C4-2B (cell line): ENCODE measurements at regions not wholly inside any gene's neighbourhood (a gene's known extent, or its start where the extent isn't known, plus 50 kb on each side); places are given as distances from the start of the nearest gene placed in this dataset.
A peak's percentile ranks its signal among the peaks of the same experiment; 100 is the strongest.
"Not testable (repeated sequence)": the region's sequence is repeated elsewhere in the genome, so short reads cannot be mapped to it uniquely, and the experiment has no call there.

Experiments
- H3K27ac ChIP-seq: fragments of 450-650 bp; 2 replicates; pipeline ENCODE4 v1.5.1; 2017
- ZFX ChIP-seq: fragments of 450-650 bp; IDR thresholded peaks from 2 replicates; pipeline ENCODE4 v1.6.1; 2017
- TF ChIP-seq, protein P1 (sequence below): fragments of 450-650 bp; conservative IDR thresholded peaks from 2 replicates; pipeline ENCODE4 v1.5.1; 2017; ENCODE audit warnings: mild to moderate bottlenecking

DNA sequence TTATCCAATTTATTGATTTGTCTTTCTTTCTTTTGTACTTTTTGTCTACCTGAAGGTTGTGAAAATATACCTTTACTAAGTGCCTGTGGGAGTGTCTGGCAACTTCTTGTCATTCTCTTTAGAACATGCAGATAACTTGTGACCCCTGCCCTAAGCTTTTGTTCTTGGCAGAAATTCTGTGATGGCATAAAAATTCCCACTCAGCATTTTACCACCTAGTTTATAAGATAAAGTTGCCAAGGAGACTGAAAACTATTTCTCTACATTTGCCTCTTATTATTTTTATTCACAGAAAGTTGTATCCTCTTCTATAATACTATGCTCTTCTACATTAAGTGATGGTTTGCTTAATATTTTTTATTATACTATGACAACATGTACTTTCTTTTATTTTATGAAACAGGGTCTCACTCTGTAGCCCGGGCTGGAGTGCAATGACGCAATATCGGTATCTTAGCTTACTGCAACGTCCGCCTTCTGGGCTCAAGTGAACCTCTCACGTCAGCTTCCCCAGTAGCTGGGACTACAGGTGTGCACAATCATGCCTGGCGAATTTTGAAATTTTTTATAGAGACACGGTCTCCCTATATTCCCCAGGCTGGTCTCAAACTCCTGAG, 683.5 kb downstream of the ANKRD7 start:
- no peak overlapping the region for H3K27ac ChIP-seq
- TF ChIP-seq ZFX = no peak
- TF ChIP-seq, protein P1, sequence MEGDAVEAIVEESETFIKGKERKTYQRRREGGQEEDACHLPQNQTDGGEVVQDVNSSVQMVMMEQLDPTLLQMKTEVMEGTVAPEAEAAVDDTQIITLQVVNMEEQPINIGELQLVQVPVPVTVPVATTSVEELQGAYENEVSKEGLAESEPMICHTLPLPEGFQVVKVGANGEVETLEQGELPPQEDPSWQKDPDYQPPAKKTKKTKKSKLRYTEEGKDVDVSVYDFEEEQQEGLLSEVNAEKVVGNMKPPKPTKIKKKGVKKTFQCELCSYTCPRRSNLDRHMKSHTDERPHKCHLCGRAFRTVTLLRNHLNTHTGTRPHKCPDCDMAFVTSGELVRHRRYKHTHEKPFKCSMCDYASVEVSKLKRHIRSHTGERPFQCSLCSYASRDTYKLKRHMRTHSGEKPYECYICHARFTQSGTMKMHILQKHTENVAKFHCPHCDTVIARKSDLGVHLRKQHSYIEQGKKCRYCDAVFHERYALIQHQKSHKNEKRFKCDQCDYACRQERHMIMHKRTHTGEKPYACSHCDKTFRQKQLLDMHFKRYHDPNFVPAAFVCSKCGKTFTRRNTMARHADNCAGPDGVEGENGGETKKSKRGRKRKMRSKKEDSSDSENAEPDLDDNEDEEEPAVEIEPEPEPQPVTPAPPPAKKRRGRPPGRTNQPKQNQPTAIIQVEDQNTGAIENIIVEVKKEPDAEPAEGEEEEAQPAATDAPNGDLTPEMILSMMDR = no peak

DNA sequence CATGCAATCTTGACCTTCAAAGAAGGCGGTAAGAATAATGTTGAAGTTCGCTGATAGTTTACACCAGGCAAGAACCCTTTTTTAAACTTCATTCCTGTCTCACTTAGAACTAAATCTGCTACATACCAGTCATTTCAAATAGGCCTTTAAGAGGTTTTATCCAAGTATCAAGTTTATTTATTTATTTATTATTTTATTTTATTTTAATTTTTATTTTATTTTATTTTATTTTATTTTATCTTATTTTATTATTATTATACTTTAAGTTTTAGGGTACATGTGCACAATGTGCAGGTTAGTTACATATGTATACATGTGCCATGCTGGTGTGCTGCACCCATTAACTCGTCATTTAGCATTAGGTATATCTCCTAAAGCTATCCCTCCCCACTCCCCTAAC, 691.6 kb downstream of the ANKRD7 start:
- H3K27ac ChIP-seq = not testable (repeated sequence)

DNA sequence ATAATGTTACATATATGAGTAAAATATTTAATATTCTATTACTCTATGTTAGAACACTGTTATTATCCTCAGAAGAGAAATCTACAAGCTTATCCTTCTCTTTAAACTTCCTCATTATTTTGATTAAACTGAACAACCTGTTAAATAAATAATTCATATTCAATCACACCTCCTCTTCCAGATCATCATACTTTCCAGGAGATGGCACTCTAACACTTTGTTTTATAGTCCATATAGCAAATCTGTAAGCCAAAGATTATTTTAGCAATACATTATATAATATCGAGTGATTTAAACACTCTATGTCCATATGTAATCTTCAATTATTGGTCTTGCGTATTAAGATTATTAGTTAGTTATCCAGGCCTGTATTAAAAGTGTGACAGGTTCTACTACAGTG, 694.1 kb downstream of the ANKRD7 start:
- TF ChIP-seq, protein P1 = peak; percentile 77
- no peak for TF ChIP-seq ZFX
- H3K27ac ChIP-seq = no peak overlapping the region

DNA sequence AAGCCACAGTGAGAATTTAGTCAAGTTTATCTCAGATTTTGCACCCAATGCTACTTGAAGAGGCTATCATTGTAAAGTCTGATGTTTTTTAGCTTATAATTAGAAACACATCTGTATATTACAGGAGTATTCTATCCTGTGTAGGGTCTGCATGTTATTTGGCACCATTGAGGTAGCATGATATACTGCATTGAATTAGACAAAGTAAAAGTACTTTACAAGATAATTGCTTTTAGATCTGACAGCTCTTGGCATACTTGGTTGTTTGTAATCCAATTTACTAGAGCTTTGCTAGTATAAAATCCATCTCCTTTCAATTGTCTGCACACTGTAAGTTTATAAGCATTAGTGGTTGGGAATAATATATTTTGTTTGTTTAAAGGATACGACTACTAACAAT, 714.3 kb downstream of the ANKRD7 start:
- no peak overlapping the region for H3K27ac ChIP-seq
- no peak for TF ChIP-seq ZFX
- TF ChIP-seq, protein P1 = no peak

DNA sequence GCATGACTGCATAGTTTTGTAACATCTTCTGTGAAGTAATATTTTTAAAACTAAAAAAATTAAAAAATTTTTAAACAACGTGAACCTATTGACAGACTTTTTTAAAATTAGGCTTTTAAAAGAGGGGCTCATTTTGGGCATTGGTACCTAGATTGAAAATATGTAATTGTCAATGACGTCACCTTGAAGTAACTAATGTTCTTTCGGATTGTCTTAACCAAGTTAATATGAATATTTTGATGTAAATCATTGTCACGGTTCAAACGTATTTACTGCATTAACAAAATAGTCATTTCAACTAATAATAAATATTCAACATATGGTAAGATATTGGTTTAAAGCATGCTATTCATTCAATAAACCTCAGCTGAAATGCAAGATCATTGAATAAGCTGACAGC, 719.8 kb downstream of the ANKRD7 start:
- TF ChIP-seq, protein P1 = no peak
- TF ChIP-seq ZFX = no peak
- no peak overlapping the region for H3K27ac ChIP-seq

DNA sequence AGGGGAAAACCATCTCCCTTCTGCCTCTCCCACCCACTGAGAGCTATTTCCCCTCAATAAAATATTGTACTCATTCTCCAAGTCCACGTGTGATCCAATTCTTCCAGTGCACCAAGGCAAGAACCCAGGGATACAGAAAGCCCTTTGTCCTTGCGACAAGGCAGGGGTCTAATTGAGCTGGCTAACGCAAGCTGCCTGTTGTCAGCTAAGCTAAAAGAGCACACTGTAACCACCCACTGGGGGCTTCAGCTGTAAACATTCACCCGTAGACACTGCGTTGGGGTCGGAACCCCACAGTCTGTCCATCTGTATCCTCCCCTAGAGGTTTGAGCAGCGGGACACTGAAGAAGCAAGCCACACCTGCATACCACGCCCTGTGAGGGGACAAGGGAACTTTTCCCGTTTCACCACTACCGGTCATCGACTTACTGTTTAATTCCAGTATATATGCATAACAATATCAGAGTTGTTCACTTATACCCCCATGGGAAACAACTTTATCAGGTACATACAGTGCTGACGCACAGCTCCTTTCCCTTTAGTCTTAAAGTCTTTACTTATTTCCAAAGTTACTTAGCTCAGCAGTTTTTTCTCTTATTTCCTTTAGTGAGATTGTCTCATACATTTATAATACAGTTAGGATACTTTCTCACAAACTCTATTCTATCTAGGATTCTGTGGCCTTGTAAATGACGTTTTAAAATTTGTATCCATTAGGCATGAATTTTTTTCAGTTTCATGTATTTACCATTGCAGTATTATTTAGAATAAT, 721.6 kb downstream of the ANKRD7 start:
- TF ChIP-seq, protein P1 = no peak
- no peak for TF ChIP-seq ZFX
- no peak overlapping the region for H3K27ac ChIP-seq

DNA sequence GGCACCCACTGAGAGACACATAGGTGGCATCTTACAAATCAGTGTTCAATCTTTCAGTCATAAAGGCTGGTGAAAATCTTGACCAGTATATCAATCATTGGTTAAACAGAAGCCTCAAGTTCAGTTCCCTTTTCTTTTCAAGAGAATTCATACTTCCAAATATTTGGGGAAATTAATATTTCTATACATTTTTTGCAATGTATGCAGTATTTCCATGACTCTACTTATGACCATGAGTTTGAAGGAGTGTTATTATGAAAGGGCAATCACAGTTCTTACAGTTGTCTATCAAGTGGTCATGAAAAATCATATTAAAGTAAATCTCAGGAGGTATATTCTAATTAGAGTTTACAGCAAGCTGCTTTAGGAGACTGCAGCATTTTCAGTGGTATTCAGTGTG, 724.0 kb downstream of the ANKRD7 start:
- TF ChIP-seq, protein P1 = no peak
- TF ChIP-seq ZFX = no peak
- H3K27ac ChIP-seq = no peak overlapping the region

DNA sequence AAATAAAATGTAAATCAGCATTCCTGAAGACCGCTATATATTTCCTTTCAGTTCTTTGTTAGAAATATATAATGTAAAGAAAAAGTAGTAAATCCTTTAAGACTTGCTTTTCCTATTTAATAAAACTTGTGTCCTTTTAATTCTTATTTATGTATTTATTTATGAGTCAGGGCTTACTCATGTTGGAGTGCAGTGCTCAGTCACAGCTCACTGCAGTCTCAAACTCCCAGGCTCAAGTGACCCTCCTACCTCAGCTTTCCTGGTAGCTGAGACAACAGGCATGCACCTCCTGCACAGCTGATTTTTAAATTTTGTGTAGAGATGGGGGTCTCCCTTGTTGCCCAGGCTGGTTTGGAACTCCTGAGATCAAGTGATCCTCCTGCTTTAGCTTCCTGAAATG, 724.5 kb downstream of the ANKRD7 start:
- no peak overlapping the region for H3K27ac ChIP-seq
- TF ChIP-seq, protein P1 = no peak
- TF ChIP-seq ZFX = no peak
